ENCODE measurements at regions not wholly inside any gene's neighbourhood (a gene's known extent, or its start where the extent isn't known, plus 50 kb on each side); places are given as distances from the start of the nearest gene placed in this dataset.
A peak's percentile ranks its signal among the peaks of the same experiment; 100 is the strongest.

DNA sequence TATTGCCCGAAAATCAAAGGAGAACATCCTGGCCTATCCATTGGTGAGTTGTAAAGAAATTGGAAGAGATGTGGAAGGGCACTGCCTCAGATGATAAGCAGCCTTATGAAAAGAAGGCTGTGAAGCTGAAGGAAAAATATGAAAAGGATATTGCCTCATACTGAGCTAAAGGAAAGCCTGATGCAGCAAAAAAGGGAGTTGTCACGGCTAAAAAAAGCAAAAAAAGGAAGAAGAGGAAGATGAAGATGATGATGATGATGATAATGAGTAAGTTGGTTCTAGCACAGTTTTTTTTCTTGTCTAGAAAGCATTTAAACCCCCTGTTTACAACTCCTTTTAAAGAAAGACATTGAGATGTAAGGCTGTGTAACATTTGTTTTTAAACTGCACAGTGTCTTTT is 59.8 kb upstream of the ZBED3 start:
- H3K27ac ChIP-seq: no peak overlapping the region
- no peak for TF ChIP-seq CTCF (IDR thresholded peaks at IDR 0.05)

DNA sequence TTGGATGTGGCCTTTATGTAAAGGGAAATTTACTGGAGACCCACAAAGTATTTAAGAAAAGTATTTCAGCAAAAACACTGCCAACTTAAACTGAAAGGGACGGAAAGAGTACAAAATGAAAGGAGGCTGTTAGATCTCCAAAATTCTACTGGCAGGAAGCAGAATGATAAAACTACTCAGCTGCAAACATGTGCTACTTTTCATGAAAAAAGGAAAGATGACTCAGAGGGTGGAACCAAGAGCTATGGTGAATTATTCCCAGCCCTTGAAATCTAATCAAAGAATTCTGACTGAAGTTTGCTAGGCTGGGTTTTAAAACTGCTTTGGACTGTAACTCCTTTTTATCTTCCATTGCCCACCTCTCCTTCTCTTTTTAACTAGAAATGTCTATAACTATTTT is 58.6 kb upstream of the ZBED3 start:
- peak overlapping the region in 1 of 2 donors; percentile 10 for H3K27ac ChIP-seq
- intact Hi-C loops (cut with DNase I): no loop called here
- no peak for ATAC-seq

More for the DNA sequence above, 59.8 kb upstream of the ZBED3 start:
- peaks cover 0 to 13% of the 10 kb centered on the region in 2 donors for H3K4me1 ChIP-seq
- no peak overlapping the region for H3K4me3 ChIP-seq
- H3K9me3 ChIP-seq: no peaks in the 10 kb centered on the region
- H3K36me3 ChIP-seq: no peaks in the 10 kb centered on the region
- ATAC-seq (no peak), DNase-seq (no peak)
- intact Hi-C loops (cut with DNase I): no loop called here
- no peaks in the 10 kb centered on the region for H3K27me3 ChIP-seq

GRCh38 chr5:77144837-77145139 is 57.7 kb upstream of the ZBED3 start:
- Histone ChIP-seq H3K9me3 (no peaks in the 10 kb centered on the region), H3K27me3 (no peaks in the 10 kb centered on the region), H3K4me1 (peaks cover 0 to 13% of the 10 kb centered on the region in 2 donors), H3K36me3 (no peaks in the 10 kb centered on the region), H3K4me3 (no peak overlapping the region), H3K27ac (no peak overlapping the region)
- intact Hi-C loops (cut with DNase I): no loop called here
- no peak for ATAC-seq
- no peak for TF ChIP-seq CTCF (IDR thresholded peaks at IDR 0.05)
- no peak for DNase-seq

More for the DNA sequence above, 58.6 kb upstream of the ZBED3 start:
- no peak for DNase-seq
- no peaks in the 10 kb centered on the region for H3K9me3 ChIP-seq
- no peaks in the 10 kb centered on the region for H3K36me3 ChIP-seq
- no peaks in the 10 kb centered on the region for H3K27me3 ChIP-seq
- H3K4me1 ChIP-seq: peaks cover 0 to 13% of the 10 kb centered on the region in 2 donors
- no peak overlapping the region for H3K4me3 ChIP-seq
- no peak for TF ChIP-seq CTCF (IDR thresholded peaks at IDR 0.05)

DNA sequence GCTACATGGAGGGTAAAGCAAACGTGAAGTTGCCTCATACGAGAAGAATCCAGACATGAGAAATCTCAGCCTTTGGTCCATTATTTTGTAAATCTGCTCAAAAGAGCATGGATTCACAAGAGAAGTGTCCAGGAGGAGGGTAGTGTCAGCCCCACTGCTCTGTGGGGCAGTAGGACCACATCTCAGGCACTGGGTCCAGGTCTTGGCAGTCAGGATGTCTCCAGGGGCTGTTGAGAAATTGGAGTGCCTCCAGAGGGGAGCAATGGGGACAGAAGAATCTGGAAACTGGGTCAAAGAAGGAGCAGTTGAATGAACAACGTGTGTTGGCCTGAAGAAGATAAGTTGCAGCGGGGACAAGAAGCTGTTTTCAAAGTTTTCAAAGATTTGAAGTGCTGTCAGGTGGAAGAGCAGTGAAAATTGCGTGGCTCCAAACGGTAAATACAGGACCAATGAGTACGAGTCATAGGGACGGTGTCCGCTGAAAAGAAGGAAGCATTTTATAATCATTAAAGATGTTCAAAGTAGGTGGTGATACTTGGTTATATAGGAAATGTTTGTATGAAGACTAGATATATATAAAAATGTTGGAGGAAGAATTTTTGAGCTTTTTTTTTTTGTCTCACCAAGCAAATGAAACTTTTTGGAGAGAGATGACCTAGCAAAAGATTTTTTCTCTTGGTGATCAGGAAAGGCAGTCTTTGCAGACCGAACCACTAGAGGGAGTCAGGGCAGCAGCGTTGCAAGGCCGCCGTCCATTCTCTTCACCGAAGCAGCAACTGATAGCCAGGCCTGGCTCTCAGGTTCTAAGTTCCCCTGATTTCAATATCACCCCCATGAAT is 57.1 kb upstream of the ZBED3 start:
- peaks cover 0 to 13% of the 10 kb centered on the region in 2 donors for H3K4me1 ChIP-seq

More for the DNA sequence above, 57.1 kb upstream of the ZBED3 start:
- no peaks in the 10 kb centered on the region for H3K27me3 ChIP-seq
- H3K27ac ChIP-seq: no peak overlapping the region
- intact Hi-C loops (cut with DNase I): no loop called here
- DNase-seq: peak in 3 of 4 donors; percentile 62 to 83 (median 73)
- TF ChIP-seq CTCF (IDR thresholded peaks at IDR 0.05): peak; percentile 79 to 81
- H3K36me3 ChIP-seq: no peaks in the 10 kb centered on the region
- H3K9me3 ChIP-seq: no peaks in the 10 kb centered on the region
- H3K4me3 ChIP-seq: no peak overlapping the region
- ATAC-seq: peak; percentile 96

Data from left lung (tissue), 4 donors.